Gastrocnemius medialis (tissue), 4 donors: ENCODE measurements at regions not wholly inside any gene's neighbourhood (a gene's known extent, or its start where the extent isn't known, plus 50 kb on each side); places are given as distances from the start of the nearest gene placed in this dataset.

Experiments
- POLR2A ChIP-seq, 2 donors: fragments of 450-650 bp; IDR thresholded peaks; one replicate each; pipeline ENCODE4 v1.6.1; 2017; ENCODE audit warnings: antibody characterized with exemption in 2 of 2, mild to moderate bottlenecking in 2 of 2, moderate library complexity in 2 of 2
- TF ChIP-seq, protein P1 (sequence below), 5 experiments: fragments of 450-650 bp in 3 of 5; fragments of 200-600 bp in 2 of 5; sonication (generic) in 2 of 5; IDR thresholded peaks in 4 of 5; conservative IDR thresholded peaks in 1 of 5; 1 replicate in 4 of 5; 2 replicates in 1 of 5; pipeline ENCODE4 v1.5.1; 2016 to 2019; ENCODE audit warnings: antibody characterized with exemption in 5 of 5, mild to moderate bottlenecking in 3 of 5, moderate library complexity in 3 of 5

DNA sequence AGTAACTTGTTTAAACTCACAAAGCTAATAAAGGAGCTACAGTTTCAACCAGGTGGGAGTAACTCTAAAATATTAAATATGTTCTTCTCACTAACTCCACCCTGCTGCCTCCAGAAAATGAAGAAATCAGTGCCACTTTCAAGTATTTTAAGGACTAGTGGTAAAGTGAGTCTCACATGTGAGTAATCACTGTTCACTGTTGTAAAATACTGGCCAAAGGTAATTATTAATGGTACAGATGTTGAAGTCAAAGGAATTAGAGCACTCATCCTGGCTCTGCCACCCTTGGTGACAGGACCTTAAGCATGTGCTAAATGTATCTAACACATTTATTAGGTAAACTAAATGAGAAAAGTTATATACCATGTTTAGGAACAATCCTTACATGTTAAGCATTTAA lies 430.7 kb downstream of the BRINP1 start:
- TF ChIP-seq POLR2A (IDR thresholded peaks at IDR 0.05), result no peak
- TF ChIP-seq, protein P1, sequence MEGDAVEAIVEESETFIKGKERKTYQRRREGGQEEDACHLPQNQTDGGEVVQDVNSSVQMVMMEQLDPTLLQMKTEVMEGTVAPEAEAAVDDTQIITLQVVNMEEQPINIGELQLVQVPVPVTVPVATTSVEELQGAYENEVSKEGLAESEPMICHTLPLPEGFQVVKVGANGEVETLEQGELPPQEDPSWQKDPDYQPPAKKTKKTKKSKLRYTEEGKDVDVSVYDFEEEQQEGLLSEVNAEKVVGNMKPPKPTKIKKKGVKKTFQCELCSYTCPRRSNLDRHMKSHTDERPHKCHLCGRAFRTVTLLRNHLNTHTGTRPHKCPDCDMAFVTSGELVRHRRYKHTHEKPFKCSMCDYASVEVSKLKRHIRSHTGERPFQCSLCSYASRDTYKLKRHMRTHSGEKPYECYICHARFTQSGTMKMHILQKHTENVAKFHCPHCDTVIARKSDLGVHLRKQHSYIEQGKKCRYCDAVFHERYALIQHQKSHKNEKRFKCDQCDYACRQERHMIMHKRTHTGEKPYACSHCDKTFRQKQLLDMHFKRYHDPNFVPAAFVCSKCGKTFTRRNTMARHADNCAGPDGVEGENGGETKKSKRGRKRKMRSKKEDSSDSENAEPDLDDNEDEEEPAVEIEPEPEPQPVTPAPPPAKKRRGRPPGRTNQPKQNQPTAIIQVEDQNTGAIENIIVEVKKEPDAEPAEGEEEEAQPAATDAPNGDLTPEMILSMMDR (IDR thresholded peaks at IDR 0.05 in 4 of 5, conservative IDR thresholded peaks at IDR 0.05 in 1 of 5), result no peak
